ENCODE measurements at regions not wholly inside any gene's neighbourhood (a gene's known extent, or its start where the extent isn't known, plus 50 kb on each side); places are given as distances from the start of the nearest gene placed in this dataset.
"Not testable (repeated sequence)": the region's sequence is repeated elsewhere in the genome, so short reads cannot be mapped to it uniquely, and the experiment has no call there.

DNA sequence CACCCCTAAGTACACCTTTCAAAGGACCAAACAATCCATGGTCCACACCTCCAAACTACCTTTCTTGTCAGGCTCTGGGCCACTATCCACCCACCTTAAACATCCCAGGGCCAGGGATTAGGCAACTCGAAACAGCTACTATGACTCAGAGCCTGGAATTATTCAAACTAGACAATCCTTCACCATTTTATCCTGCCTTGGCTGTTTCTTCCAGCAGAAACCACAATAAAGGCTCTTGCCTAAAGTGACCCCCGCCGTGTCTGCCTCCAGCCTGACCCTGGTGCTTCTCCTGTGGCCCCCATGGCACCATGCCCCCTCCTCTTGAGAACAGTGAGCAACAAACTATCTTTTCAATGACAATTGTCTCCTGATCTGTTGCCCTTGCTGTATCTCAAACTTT is 195.5 kb downstream of the EPM2A start:
- DNase-seq: no peak

DNA sequence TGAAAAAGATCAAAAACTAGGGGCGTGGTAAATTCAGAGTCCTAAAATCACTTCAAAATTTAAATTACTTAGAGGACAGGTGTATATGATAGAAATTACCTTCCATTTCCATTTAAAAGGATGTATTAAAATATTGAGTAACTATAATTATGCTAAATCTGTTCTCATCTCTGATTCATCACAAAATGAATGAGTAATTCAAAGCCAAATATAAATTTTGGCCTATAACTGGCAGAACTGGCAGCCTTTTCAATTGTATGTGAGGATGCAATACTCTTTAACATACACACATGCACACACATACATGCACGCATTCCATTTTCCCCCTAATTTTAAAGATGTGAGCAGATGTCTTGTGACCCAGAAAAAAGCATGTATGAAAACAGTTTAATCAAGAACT is 194.6 kb downstream of the EPM2A start:
- DNase-seq: no peak

DNA sequence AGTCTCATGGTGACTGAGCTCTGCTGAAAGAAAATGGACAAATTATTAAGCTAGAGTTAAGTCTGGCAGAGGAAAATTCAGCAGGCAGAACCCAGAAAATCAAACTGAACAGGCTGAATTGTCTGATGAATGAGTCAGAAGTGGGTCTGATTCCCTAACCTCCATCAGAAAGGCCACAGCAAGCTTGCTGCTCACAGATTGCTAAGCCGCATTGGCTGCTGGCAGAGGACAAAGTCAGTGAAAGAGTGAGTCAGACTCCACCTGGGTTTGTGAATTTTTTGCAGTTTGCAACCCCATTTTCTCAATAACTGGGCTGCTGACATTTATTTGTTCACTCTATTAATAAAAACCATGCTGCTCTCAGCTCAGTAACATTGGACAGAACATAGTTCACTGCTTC is 191.3 kb downstream of the EPM2A start:
- no peak for DNase-seq

DNA sequence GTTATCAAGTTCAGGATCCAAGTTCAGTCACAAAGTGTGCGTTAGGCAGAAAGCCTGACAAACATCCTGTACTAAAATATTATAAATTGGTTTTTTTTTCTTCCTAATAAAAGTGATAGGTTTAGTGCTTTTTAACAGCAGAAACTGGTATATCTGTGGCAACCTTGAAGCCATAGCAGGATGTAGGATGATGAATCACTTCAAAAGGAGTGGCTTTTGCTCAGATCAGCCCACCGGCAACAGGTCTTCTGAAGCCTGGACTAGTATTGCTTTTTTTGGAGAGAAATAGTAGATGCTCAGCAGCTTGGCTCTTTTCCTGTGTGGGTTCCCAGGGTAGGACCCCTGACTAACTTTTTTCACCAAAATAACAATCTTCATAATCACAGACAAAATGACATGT is 190.8 kb downstream of the EPM2A start:
- DNase-seq: no peak

DNA sequence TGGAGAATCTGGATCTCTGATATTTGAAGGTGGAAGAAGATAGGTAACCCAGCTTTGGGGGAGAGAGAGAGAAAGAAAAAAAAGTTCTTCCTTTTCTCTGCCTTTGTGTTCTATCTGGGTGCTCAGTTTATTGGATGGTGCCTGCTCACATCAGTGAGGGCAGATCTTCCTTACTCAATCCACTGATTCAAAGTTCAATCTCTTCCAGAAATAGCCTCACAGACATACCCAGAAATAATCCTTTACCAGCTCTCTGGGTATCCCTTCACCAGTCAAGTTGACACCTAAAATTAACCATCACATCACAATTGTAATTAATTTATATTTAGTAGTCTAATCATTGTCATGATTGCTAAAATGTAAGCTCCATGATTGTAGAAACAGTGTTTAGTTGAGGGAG is 189.1 kb downstream of the EPM2A start:
- DNase-seq: no peak

DNA sequence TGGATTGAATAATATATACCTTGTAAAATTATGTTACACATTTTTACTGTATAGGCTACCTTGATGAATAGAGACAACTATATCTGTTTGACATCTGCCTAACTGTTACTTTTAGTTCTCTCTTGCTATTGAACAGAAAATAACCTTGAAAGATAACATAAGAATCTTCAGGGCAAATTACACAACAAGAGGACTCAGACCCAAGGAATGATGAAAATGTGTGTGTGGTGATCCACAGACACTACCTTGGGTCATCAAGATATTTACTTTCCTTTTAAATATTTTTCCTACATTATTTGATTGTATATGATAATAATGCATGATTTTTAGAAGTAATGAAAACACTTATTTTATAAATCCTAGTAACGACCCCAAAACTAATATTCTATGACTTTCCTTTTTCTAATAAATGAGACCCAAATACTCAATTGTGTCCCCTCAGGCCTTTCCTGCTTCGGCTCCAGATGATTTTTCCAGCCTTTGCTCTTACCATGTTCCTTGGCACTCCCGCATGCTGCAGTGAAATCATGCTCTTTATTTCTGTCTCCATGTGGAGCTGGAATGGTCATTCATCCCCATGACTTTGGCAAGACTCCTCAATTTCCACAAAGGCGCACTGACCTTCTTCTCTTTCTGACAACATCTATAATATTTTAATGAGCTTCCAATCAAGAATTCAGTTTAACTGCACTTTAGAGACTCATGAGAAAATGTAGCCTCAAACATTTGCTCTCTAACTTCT is 187.6 kb downstream of the EPM2A start:
- no peak for DNase-seq

DNA sequence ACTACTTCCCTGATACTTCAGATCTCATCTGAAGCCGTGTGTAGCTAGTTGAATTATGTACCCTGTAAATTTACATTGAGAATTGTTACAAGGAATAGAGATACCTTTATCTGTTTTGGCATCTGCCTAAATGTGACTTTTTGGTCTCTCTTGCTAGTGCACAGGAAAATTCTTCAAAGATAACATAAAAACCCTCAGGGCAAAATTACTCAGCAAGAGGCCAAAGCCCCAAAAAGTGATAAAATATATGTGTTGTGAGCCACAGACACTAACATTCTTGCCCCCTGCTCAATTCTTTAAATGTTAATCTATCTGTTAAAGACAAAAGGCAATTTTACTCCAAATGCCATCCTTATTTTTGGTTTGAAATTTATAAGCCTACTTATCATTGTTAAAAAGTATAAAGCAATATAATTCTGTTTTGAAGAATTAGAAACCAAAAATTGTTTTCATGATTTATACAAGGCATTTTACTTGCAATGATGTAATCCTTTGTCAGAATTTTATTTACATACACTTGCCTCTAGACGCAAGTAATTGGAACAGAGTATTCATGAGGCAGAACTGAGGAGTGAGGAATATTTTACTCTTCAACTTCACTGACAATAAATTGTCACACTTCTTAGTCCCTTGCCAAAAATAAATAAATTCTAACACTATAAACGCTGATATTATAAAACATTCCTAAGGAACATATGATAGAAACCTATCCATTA is 186.2 kb downstream of the EPM2A start:
- no peak for DNase-seq

DNA sequence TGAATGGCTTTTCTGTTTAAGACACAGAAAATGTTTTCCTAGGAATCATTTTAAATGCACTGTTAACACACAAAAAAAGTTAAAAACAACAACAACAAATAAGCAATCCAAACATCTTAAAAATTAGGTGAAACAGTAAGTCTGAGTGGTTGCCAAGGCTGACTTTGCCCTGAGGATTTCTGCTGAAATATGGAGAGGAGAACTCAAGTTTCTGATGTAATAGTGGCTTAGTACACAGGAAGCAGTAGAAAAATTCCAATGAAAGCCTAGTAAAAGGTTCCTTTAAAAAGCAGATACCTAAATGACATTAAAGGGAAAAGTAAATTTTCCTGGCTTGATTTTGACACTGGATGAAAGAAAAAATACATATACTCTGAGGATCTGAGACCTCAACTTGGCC is 184.2 kb downstream of the EPM2A start:
- DNase-seq: no peak

DNA sequence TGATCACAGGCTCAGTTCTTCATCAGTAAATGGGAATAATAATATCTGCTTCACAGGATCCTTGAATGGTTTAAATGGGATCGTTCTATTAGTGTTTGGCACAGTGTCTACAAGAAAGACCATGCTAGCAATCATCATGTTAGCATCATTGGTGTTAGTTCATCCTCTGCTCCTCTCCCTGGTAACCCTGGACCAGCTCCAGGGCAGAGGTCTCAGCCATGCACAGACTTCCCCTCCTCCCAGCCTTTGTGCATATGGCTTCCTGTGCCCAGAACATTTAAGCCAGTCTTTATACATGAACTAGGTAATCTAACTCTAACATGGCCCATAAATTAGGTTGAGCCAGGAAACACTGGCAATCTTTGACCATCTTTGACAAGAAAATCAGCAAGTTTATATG is 180.2 kb downstream of the EPM2A start:
- DNase-seq: no peak

DNA sequence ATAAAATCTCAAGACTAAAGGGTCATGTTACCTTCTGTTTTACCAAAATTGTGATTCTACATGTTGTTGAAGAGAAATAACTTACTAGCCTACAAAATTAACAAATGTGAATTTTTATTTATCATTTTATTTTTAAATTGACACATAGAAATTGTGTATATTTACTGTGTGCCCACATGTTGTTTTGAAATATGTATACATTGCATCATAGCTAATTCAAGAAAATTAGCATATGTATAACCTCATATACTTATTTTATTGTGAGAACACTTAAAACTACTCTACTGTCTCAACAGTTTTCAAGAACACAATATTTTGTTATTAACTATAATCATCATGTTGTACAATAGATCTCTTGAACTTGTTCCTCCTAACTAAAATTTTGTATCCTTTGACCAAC is 177.8 kb downstream of the EPM2A start:
- DNase-seq: no peak

DNA sequence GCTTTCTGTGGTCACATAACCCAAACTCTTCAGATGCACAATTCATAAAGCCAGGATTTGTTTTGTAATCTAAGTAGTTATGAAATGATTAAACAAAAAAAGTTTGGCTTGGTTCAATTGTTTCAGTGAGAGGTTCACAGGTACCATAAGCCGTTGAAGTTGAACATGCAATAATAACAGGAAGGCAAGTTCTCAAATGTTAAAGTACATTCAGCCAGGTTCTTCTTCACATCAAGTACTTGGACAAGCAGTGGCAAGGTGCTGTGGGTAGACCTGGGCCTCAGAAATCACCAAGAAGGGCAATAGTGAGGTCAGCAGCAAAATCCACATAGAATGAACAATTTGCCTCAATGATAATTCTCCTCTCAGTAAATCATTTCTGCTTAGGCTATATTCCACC is 175.5 kb downstream of the EPM2A start:
- no peak for DNase-seq

DNA sequence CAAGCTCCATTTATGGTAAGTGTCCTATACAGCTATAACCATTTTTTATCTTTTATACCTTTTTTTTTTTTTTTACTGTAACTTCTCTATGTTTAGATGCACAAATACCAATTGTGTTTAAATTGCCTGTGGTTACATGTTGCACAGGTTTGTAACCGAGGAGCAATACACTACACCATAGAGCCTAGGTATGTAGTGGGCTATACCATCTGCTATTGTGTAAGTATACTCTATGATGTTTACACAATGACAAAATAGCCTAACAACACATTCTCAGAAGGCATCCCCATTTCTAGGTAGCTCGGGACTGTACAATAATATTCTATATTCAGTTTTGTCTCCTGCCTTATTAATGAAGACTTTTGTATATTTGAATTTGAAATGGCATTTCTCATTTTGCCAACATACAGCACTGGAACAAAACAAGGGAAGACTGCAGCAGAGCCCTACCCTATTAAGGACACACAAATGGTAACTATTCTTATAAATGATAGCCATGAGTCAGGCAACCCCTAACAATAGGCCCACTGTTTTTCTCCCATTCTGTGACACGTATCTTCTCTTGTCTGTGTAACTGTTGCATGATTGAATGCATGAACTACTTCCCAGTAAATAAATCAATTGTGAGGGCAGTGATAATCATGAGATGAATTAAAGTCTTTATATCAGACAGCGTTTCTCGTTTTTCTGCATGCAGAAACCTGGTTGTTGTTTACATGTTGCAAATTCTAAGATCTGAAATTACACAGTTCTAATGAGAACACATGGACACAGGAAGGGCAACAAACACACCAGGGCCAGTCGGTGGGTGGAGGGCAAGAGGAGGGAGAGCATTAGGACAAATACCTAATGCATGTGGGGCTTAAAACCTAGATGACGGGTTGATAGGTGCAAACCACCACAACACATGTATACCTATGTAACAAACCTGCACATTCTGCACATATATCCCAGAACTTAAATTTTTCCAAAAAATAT is 173.9 kb downstream of the EPM2A start:
- DNase-seq: no peak

DNA sequence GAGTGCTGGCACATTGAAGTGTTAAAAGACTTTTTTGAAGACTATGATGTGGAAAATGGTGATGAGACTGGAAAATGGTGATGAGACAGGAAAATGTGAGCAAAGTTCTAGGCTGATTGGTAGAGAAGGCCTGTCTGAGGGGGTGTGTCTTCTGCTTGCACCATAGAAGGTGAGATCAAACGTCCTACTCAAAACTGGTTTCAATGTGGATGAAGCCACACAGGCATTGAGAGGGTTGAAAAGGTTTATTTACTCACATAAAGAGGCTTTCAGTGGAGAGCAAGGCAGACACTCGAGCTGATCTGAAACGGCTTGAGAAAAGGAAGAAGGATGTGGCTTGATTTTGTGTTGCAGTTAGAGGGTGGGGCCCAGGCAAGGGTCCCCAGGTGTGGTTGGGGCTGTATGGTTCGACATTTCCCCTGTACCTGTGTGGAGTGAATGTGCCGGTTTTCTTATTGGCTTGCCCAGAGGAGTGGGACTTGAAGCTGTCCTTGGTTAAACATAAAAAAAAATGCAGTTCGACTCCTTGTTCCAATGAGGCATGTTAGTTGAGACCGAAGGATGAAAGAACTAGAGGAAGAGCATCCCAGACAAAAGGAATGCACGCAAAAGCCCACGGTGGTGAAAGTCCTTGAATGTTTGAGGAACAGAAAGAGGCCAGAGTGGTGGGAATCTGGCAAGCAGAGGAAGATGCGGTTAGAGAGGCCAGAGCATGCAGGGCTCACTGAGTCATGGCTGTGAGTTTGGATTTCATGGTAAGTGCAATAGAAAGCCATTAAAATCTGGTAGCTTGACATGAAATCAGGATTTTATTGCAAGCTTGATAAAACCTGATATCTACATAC is 172.3 kb downstream of the EPM2A start:
- DNase-seq: peak; percentile 57

DNA sequence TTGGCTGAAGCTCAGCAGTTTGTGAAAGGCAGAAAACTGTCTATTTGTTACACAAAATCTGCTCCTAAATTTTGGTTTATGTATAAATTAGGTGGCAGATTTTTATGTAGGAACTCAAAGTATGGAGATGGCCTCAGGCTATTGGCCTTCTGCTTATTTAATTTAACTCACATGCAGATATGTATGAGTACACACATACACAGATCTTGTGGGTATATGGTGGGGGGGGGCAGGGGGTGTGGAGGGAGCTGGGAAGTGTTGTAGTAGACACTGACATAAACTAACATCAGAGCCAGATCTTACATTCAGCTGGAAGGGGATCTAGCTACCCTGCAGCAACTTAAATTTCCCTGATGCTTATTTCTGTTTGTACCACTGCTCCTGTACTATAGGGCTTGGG is 170.8 kb downstream of the EPM2A start:
- no peak for DNase-seq

DNA sequence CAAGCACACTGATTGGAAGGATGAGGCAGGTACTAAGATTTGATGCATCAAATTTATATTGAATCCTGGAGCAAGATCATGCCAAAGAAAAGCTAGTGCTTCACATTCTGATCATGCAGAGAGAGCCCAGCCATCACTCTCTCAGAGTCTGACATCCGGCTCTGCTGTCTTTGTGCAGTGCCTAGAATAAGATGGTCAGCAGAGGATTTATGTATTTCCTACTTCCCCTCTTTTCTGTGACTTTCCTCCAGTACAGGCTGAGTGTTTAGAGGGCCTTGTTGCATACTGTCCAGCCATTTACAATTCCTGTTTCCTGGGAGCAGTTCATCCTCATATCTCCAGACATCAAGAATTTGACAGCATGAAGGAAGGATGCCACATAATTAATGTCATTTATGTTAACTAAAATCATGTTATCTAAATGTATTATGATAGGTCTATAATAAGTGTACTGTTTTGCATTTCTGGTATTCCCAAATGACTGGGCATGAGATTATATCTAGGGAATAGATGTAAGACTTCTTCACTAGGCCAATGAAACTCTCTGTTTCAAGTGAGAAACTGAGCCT is 167.6 kb downstream of the EPM2A start:
- no peak for DNase-seq

DNA sequence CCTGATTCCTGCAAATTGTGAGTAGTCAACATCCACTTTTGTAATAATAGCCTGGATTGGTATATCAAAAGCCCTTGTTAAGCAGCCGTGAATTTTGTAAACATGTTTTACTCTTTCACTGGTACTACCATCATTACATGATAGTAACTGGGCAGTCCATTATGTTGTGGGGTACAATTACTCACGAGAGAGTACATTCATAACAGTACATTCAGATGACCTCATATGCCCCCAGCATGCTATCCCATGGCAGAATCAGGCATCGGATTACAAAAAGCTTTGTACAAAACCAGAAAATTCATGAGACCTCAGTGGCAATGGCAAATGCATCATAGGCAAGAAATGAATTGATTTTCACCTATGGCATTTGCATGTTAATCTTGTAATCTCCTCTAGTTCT is 166.2 kb downstream of the EPM2A start:
- DNase-seq: no peak

DNA sequence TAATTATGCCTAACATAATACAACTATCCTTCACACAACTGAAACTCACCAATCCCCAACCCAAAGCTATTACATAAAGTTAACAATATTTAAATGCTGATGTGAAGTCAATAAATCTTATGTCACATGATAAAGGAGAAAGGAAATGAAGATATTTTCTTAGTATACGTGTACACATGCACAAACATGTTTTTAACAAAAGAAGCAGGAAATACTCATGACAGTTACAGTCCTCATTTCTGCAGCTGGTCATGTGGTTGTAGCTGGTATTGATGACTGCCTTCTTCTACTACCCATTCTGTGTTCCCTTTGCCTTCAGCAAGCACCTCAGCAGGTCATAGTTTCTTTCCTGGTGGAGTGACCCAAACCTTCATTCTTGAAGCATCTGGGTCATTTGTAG is 165.0 kb downstream of the EPM2A start:
- DNase-seq: not testable (repeated sequence)

DNA sequence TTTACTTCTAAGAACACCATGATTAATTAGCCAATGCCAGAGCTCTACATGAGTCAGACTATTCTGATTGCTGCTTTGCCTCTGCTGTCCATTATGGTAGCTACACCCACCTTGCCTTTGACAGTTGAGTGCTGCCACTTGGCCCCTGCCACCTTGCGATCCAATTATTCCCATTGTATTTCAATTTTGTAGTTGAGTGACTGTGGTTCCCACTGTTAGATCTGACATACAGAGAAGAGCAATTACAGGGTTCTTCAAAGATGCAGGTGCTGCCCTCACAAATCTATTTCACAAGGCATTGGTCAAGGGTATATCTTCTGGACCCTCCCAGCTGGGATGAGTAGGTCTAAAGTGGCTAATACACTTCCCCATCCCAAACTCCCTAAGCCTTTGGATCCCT is 161.1 kb downstream of the EPM2A start:
- not testable (repeated sequence) for DNase-seq
